Urinary bladder (tissue), 3 donors: ENCODE measurements at regions not wholly inside any gene's neighbourhood (a gene's known extent, or its start where the extent isn't known, plus 50 kb on each side); places are given as distances from the start of the nearest gene placed in this dataset.

ENCODE experiments used
- DNase-seq: peaks from one replicate; pipeline ENCODE4 v3.0.0-alpha.2; 2015; ENCODE audit errors: extremely low spot score
- H3K27ac ChIP-seq: one replicate; pipeline ENCODE4 v1.5.1; 2013; ENCODE audit warnings: low read depth, mild to moderate bottlenecking, moderate library complexity
- H3K36me3 ChIP-seq: one replicate; pipeline ENCODE4 v1.6.1; 2013; ENCODE audit warnings: mild to moderate bottlenecking, moderate library complexity; ENCODE audit not compliant: insufficient read depth
- H3K4me1 ChIP-seq: one replicate; pipeline ENCODE4 v1.6.1; 2013; ENCODE audit warnings: mild to moderate bottlenecking, moderate library complexity; ENCODE audit not compliant: insufficient read depth
- H3K4me3 ChIP-seq: one replicate; pipeline ENCODE4 v1.5.1; 2013; ENCODE audit warnings: low read depth, low read length
- WGBS: extraction: QIAGEN DNeasy Blood & Tissue Kit; methylation state at CpG from one replicate; pipeline ENCODE4 v1.1.7; 2013; 5-methylcytosine and 5-hydroxymethylcytosine counted together
- donor health status: healthy with polysubstance abuse.
- donor health status: healthy.

DNA sequence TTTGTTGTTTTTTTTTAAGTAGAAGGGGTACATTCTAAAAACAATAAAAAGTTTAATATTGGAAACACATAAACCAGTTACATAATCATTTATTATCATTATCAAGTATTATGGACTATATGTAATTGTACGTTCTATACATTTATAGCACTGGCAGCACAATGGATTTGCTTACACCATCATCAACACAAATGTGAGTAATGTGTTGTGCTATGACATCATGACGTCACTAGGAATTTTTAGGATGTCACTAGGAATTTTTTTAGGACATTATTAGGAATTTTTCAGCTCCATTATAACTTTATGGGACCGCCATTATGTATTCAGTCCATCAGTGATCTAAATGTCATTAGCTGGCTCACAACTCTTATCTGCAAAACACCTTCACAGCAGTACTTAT is 126.8 kb upstream of the SYT10 start:
- no peaks in the 10 kb centered on the region for H3K36me3 ChIP-seq
- no peak overlapping the region for H3K4me3 ChIP-seq
- DNase-seq, result no peak
- no peak overlapping the region for H3K27ac ChIP-seq
- no peaks in the 10 kb centered on the region for H3K4me1 ChIP-seq
- 63% methylated on average over 3 of the region's 3 CpGs for WGBS

DNA sequence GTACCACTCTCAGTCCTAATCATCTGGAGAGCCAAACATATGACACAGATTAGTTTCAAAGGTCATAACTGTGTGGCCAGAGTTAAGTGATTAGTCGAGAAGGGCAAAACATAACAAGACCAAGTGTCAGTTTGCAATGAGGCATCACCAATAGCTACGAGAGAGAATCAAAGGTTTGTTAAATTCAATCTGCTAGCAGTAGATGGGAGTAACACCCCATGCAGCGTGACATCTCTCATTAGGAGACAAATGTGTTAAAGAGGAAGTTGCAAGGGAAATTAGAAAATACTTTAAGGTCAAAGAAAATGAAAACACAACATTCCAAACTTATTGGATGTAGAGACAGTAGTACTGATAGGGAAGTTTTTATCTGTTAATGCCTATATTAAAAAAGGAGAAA is 135.7 kb upstream of the SYT10 start:
- no peak for DNase-seq
- Histone ChIP-seq H3K4me3 (no peak overlapping the region), H3K36me3 (no peaks in the 10 kb centered on the region), H3K27ac (no peak overlapping the region), H3K4me1 (no peaks in the 10 kb centered on the region)
- 59% methylated on average over 3 of the region's 3 CpGs for WGBS

DNA sequence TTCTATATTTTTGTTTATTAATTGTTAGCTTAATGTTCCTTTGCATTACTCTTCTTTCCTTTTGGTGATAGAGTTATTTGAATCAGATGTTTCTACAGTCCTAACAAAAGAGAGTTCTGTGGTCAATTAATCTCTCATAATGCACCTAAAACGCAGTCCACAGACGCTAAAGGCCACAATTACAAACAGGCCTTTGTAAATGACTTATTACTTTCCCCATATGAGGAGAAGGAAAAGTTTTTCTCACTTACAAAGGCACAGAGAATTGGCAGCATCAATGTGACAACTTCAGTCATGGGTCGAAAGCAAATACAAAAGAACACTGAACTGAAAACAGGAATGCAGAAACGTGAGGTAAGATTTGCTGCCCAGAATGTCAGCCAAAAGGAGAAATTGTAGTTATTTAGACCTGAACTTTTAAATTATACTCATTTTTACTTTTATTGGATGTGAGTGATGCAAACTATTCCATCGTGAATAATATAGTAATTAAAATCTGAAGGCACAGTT is 142.0 kb upstream of the SYT10 start:
- Histone ChIP-seq H3K36me3 (no peaks in the 10 kb centered on the region), H3K4me3 (no peak overlapping the region), H3K27ac (no peak overlapping the region), H3K4me1 (no peaks in the 10 kb centered on the region)
- 51% methylated on average over 5 of the region's 5 CpGs for WGBS
- no peak for DNase-seq

DNA sequence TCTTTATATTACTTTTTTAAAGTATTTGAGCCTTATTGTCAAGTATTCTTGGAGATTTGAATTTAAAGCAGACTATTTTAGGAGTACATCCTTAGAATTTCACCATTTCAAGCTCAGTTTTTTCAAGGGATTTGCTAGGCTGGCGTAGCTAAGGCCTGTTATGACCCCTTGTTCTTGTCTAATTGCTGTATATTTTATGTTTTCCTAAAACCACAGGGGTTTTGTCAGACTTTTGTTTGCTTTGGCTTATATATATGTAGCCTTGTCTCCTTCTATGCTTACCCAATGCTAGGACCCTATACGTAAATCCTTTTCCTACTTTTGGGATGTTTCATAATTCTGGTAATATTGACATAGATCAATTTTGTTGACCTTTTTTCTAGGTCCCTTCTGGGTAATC is 147.0 kb upstream of the SYT10 start:
- H3K27ac ChIP-seq, result no peak overlapping the region
- H3K4me3 ChIP-seq, result no peak overlapping the region
- H3K36me3 ChIP-seq, result no peaks in the 10 kb centered on the region
- DNase-seq, result no peak
- 86% methylated on average over 2 of the region's 2 CpGs for WGBS
- H3K4me1 ChIP-seq, result no peaks in the 10 kb centered on the region

DNA sequence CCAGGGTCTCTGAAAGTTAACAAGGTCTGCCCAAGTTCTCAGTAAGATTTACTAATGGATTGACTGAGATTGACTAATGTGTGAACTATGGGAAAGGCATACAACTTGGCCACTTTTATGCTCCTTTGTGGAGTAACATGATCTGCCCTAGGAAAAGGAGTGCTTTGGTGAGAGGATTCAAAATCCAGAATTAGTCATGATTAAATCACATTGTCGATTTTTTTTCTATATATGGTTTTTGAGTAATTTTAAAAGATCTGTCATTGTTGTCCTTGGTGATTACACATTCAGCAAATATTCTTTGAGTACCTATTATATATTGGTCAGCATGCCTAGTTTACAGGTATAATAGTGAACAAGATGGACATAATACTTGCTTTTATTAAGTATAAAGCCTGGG is 147.7 kb upstream of the SYT10 start:
- DNase-seq, result no peak

DNA sequence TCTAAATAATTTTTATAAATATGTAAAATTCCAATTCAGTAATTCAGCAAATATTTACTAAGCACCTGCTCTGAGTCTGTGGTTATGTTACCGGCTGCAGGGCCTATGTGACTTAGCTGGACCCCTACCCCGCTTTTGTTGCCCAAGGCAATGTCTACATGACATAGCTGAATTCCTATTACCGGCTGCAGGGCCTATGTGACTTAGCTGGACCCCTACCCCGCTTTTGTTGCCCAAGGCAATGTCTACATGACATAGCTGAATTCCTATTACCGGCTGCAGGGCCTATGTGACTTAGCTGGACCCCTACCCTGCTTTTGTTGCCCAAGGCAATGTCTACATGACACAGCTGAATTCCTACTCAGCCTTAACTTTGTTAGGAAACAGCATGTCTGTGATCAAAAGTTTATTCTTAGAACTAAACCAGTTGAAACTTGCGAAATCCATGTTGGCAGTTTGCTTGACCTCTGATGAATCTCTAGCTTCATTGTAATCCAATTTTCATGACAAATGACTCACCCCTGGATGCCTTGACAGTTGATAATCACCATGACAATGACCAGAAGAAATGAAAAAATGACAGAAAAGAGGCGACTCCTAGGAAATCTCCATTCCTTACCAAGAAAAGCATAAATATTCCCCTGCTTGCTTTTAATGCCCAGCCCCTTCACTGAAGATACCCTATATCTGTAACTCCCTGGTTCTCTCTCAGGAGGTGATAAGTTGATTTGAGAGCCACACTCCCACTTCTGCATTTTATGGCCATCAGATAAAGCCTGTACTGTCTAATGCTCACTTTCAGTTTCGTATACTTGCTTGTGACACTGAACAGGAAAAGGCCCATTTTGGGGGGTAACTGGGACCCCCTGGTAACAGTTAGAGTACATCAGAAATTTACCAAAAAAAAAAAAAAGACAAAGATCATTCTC is 148.4 kb upstream of the SYT10 start:
- DNase-seq, result peak; percentile 53
- Histone ChIP-seq H3K36me3 (no peaks in the 10 kb centered on the region), H3K4me1 (no peaks in the 10 kb centered on the region), H3K4me3 (no peak overlapping the region), H3K27ac (peak overlapping the region; percentile 50)
- WGBS, result 43% methylated on average over 8 of the region's 8 CpGs

More for the DNA sequence above, 147.7 kb upstream of the SYT10 start:
- Histone ChIP-seq H3K4me3 (no peak overlapping the region), H3K27ac (no peak overlapping the region), H3K4me1 (no peaks in the 10 kb centered on the region), H3K36me3 (no peaks in the 10 kb centered on the region)
- WGBS, result 72% methylated on average over 1 of the region's 1 CpG

DNA sequence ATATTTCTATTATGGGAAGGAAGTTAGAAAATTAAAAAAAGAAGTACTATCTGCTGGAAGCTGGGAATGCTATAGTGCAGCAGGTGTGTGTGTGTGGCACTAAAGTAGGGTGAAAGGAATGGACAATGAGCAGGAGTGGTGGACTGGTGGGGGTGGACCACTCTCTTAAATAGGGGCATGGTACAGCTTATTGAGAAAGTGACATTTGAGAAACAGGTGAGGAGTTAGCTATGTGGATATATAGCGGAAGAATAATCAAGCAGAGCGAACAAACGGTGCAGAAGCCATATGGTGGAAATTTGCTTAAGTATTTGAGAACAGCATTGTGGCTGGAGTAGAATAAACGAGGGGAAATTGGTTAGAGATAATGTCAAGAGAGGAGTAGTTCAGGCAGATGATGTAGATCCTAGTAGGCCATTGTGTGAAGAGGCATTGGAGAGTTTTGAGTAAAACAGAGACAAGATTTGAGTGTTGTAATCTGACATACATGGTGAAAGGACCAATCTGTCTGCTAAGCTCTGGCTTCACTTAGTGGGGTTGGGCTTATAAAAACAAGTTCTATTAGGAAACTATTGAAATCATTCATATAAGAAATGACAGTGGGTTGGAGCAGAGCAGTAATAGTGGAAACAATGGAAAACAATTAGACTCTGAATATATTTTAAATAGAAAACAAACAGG is 149.2 kb upstream of the SYT10 start:
- WGBS, result 75% methylated on average over 4 of the region's 4 CpGs
- Histone ChIP-seq H3K27ac (peak overlapping the region; percentile 50), H3K4me3 (no peak overlapping the region), H3K4me1 (no peaks in the 10 kb centered on the region), H3K36me3 (no peaks in the 10 kb centered on the region)
- DNase-seq, result no peak

DNA sequence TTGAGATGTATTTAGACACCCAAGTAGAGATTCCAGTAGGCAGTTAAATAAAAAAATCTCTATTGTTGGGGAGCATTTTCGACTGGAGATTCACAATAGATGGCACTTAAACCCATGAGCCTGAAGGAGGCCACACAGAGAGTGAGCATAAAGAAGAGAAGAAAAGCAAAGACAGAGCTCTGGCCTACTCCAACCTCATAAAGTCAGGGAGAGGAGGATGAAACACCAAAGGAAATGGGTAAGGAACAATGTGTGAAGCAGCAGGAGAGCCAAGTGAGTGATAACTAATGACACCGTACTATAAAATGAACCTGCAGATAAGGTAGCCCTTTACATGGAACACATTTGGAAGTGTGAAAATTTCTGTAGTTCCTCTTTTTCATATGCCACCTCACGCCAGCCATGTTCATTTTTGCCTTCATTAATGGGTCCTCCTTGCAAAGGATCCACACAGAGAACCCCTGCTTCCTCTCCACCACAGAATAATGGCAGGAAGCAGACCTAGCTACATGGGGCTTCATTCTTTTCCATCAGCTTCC is 150.0 kb upstream of the SYT10 start:
- Histone ChIP-seq H3K36me3 (no peaks in the 10 kb centered on the region), H3K4me3 (no peak overlapping the region), H3K27ac (no peak overlapping the region), H3K4me1 (no peaks in the 10 kb centered on the region)
- DNase-seq, result no peak
- WGBS, result 78% methylated on average over 3 of the region's 3 CpGs

DNA sequence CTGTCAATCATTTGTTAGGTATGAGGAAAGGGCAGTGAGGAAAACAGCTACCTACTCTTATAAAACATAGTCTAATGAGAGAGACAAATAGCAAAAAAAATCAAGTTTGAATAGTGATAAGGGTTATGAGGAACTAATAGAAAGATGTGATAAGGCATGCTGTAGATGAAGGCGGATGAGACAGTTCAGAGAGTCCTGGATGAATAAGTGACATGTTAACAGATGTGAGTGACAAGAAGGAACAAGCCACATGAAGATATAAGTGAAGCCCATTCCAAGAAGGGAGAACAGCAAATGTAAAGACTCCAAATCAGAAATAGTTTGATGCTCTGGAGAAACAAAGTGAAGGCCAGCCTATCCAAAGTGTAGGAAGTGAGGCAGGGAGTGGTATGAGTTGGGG is 154.1 kb upstream of the SYT10 start:
- no peak overlapping the region for H3K27ac ChIP-seq
- no peaks in the 10 kb centered on the region for H3K36me3 ChIP-seq
- no peaks in the 10 kb centered on the region for H3K4me1 ChIP-seq
- no peak for DNase-seq
- 78% methylated on average over 1 of the region's 1 CpG for WGBS
- H3K4me3 ChIP-seq, result no peak overlapping the region

DNA sequence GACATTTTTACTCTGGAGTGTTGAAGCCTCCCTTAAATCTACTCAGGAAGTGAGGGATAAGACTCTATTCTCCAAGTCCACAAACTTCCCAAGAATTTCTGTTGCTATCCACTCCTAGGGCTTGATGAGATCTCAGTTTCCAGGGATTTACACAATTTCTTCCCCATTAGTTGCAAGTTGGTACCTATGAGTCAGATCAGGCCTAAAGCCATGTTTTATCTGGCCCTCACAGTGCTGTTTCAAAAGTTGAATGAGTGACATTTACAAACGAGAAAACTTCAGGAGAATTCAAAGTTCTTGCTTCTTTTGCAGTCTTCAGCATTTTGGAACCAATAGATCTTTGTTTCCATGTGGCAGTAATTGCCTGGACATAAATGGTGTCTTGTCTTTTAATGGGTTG is 156.4 kb upstream of the SYT10 start:
- no peak overlapping the region for H3K27ac ChIP-seq
- no peaks in the 10 kb centered on the region for H3K4me1 ChIP-seq
- no peak for DNase-seq
- no peaks in the 10 kb centered on the region for H3K36me3 ChIP-seq
- 67% methylated on average over 1 of the region's 1 CpG for WGBS
- no peak overlapping the region for H3K4me3 ChIP-seq

DNA sequence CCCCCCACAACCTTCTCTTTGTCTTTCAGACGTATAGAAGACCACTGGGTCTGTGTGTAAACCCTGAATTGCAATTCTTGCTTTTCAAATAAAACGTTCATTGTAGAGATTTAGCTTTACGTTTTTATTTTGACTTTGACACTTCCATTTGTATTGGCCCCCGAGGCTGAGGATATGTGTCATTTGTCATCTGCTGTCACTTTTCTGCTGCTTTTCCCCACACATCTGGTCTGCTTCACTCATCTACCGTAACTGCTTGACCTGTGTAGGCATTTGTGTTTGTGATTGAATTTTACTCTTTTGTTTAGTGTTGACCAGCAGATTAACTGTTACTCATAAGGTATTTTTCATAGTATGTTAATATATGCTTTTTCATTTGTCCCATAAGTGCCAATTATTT is 157.2 kb upstream of the SYT10 start:
- no peak for DNase-seq
- WGBS, result 53% methylated on average over 5 of the region's 5 CpGs
- H3K27ac ChIP-seq, result no peak overlapping the region
- no peaks in the 10 kb centered on the region for H3K36me3 ChIP-seq
- H3K4me3 ChIP-seq, result no peak overlapping the region
- H3K4me1 ChIP-seq, result no peaks in the 10 kb centered on the region

DNA sequence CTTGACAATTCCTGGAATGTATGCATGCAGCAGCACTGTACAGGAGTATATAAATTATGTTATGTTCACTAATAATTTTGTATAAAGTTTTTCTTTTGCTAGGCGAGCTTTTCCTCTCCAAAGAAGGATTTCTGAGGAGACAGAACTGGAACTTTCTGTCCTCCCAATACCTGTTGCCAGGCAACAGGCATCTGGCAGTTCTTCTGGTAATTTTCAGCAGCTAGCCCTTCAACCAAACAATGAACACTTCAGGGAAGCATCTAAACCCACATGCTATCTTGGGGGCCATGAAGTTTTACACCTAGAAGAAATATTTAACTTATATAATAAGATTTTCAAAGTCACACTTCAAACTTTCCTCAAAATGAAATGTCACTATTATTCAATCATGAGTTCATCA is 162.9 kb upstream of the SYT10 start:
- 24% methylated on average over 1 of the region's 1 CpG for whole genome bisulfite sequencing
- Histone ChIP-seq H3K27ac (no peak overlapping the region), H3K36me3 (no peaks in the 10 kb centered on the region), H3K4me1 (no peaks in the 10 kb centered on the region), H3K4me3 (no peak overlapping the region)
- DNase-seq, result no peak

DNA sequence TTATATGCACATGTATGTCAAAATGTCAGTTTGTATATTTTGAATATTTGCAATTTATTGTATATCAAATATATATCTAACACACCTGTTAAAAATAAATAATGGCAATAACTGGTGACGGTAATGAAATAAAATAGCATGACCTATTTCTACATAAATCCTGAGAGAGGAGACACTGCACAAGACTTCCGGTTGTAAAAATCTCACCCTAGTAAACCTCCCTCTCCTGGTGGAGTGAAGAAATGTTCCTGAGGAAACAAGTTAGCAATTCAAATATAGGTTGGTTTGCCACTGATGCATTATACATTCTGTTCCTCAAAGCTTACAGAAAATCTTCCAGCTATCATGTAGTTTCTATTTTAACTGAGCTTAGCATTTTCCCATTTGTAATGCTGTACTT is 166.1 kb upstream of the SYT10 start:
- no peak for DNase-seq
- WGBS, result 32% methylated on average over 2 of the region's 2 CpGs
- H3K36me3 ChIP-seq, result no peaks in the 10 kb centered on the region

DNA sequence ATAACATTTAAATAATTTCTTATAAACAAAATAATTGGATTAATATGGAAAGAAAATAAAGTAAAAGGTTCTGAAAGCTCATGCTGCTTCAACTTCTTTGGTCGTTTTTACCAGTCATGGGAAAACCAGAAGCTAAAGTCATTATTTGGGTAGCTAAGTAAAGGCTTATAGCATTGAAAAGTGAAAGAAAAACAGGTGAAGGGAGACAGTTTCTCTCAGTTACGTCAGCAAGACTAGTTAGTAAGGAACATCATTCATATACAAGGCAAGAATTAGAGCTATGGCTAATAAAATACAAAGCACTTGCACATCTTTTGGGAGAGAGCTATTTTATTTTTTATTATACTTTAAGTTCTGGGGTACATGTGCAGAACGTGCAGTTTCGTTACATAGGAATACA is 170.3 kb upstream of the SYT10 start:
- H3K4me3 ChIP-seq, result no peak overlapping the region
- H3K36me3 ChIP-seq, result no peaks in the 10 kb centered on the region
- DNase-seq, result no peak
- H3K27ac ChIP-seq, result no peak overlapping the region
- H3K4me1 ChIP-seq, result no peaks in the 10 kb centered on the region
- WGBS, result 85% methylated on average over 4 of the region's 4 CpGs

More for the DNA sequence above, 166.1 kb upstream of the SYT10 start:
- no peaks in the 10 kb centered on the region for H3K4me1 ChIP-seq
- no peak overlapping the region for H3K27ac ChIP-seq
- no peak overlapping the region for H3K4me3 ChIP-seq
